Right lung (tissue), 2 donors: ENCODE measurements at regions not wholly inside any gene's neighbourhood (a gene's known extent, or its start where the extent isn't known, plus 50 kb on each side); places are given as distances from the start of the nearest gene placed in this dataset.
A peak's percentile ranks its signal among the peaks of the same experiment; 100 is the strongest.

ENCODE experiments used
- DNase-seq, 2 donors: peaks; one replicate each; pipeline ENCODE4 v3.0.0-alpha.2; 2013

GRCh38 chr15:77821188-77821958, 188.7 kb upstream of the LINGO1 start:
- peak; percentile 39 to 64 for DNase-seq

DNA sequence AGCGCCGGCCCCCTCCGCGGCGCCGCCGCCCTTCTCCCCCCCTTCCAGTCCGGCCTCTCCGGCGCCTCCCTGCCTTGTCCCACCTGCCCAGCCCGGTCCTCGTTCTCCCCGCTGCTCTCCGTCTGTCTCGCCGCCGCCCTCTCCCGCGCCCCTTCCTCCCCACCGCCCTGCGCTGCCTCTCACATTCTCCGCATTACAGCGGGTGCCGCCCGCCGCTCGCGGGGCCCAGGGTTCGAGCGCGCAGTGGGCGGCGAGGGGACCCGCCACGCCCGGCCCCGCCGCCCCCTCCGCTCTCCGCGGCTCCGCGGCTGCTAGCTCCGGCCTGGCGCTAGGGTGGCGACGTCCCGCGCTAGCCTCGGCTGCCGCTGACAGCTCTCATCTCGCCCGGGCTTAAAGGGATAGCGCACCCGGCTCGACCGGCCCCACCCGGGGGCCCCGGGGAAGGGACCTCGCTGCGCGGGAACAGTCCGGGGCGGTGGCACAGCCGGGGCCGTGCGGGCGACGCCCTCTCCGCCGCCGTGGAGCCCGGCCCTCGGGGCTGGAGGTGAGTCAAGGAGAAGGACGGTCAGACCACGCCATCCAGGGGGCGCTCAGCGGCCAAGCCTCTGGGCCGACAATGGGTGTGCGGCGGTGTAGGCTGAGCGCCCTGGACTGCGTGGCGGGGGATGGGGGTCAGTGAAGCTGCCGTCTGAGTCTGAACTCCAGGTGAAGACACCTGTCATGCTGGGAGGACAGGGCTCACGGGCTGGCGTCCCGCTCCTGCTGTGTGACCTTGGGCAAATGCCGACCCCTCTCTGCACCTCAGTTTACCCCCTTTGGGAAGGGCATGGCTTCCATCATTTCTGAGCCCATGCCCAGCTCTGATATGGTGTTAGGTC, 187.4 kb upstream of the LINGO1 start:
- DNase-seq, result no peak

DNA sequence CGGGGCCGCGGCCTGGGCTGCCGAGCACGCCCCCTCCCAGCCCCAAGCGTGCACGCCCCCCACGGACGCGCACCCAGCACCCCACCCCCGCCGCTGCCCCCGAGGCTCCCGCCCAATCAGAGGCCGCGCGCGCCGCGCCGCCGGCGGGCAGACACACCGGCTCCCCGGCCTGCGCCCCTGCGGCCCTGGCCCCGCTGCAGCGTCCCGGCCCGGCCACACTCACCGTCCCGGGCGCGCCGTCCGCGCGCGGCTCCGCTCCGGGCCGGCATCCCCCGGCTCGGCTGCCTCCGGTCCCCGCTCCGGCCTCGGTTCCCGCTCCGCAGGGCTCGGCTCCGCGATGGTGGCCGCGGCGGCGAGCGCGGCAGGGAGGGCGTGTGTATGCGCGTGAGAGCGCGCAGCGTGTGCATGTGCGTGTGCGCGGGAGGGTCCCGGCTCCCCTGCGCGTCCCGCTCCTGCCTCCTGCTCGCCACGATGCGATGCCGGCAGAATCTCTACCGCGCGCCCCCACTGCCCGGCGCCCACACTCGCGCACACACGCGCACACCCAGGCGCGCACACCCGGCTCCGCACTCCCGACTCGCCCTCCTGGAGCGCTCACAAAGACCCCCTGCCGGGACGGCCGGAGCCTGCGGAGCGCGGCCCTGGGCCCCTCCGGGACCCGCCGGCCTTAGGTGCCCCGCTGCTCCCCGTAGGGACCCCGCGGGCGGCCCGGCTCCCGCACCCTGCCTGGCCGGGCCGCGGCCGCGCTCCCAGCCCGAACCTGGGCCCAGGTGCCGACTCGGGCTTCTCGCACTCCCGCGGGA, 186.5 kb upstream of the LINGO1 start:
- no peak for DNase-seq

GRCh38 chr15:77818484-77819047, 185.9 kb upstream of the LINGO1 start:
- no peak for DNase-seq

DNA sequence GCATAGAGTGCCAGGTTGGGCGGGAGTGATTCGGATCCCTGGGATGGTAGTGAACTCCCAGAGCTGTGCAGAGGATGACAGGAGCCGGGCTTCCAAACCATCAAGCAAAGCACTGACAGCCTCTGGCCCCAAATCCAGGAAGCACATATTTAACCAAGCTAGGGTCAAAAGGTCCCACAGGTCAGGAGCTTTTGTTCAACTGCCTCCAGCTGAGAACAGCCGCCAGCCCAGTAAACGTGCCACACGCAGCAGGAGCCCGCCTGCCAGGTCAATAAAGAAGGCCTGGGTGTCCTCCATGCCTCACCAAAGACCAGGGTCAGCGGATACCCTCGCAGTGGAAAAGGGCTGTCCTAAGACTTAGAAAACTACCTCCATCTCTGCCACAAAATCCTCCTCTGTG, 184.7 kb upstream of the LINGO1 start:
- no peak for DNase-seq

- DNase-seq, result no peak
Observed at GRCh38 chr15:77816983-77817382, 184.3 kb upstream of the LINGO1 start.

DNA sequence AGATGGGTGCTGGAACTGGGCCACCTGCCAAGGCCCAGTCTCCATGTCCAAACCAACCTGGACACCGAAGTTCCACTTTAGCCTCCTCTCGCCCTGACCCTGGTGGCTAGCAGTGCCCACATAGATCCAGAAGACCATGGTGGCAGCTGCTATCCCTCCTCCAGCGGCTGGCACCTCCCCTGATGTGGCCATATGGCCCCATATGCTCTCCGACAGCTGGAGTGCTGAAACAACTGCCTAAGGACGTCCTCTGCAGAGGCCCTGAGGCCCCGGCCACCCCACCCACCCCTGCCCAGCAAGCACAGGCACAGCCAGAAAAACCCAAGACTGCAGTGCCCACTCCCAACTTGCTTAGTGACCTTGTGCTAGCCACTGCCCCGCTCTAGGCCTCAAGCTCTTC, 182.3 kb upstream of the LINGO1 start:
- DNase-seq, result no peak

- no peak for DNase-seq
Observed at GRCh38 chr15:77812664-77813063, 180.0 kb upstream of the LINGO1 start.

- DNase-seq, result no peak
Observed at GRCh38 chr15:77811270-77811669, 178.6 kb upstream of the LINGO1 start.

DNA sequence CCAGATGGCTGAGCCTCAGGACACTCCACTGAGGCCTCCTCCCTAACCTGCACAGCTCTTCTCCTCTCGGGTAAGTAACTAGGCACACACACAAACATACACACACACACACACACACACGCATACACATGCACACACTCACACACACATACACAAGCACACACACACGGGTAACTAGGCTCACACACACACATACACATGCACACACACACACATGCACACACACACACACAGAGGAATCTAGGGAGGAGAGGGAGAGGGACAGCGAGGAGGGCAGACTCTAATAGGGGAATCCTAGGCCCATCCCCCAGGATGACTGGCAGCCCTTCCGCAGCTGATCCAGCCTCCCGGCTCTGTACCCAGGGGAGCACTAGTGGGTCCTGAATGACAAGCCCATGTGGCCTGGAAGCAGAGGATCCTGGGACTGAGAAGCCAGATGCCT, 177.4 kb upstream of the LINGO1 start:
- DNase-seq, result no peak

GRCh38 chr15:77808581-77809177, 176.0 kb upstream of the LINGO1 start:
- no peak for DNase-seq

DNA sequence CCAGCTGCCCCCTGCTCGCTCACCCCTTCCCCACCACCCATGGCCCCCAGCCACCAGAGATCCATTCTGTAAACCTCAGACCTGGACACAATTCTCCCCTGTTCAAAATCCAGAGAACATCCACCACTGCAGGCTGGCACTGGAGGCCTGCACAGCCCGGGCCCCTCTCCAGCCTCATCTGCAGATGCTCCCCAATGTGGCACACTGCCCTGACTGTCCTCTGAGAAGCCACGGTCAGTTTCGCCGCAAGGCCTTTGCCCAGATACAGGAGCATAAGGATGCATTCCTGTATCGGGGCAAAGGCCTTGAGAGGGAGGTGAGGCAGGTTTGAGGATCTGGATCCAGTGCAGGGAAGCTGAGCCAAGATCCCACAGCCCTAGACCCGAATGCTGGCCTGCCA, 175.4 kb upstream of the LINGO1 start:
- no peak for DNase-seq

- DNase-seq, result no peak
Observed at GRCh38 chr15:77807611-77808010, 174.9 kb upstream of the LINGO1 start.

DNA sequence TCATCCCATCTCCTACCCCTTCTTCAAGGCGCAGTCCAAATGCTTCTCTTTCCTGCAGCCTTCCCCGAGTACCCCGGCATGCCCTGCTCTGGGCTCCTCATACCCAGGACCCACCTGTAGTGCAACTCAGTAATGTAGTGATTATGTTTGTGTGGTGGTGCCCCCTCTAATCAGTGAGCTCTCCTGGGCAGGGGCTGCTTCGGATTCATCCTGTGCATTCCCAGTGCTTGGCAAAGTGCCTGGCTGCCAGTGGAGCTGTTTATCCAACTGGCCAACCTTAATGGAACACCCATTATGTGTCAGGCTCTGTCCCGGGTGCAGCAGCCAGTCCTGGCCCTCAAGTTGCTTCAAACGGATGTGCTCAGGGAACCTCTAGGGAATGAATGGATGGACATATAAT, 174.4 kb upstream of the LINGO1 start:
- no peak for DNase-seq

- DNase-seq, result no peak
Observed at GRCh38 chr15:77804210-77804609, 171.5 kb upstream of the LINGO1 start.

DNA sequence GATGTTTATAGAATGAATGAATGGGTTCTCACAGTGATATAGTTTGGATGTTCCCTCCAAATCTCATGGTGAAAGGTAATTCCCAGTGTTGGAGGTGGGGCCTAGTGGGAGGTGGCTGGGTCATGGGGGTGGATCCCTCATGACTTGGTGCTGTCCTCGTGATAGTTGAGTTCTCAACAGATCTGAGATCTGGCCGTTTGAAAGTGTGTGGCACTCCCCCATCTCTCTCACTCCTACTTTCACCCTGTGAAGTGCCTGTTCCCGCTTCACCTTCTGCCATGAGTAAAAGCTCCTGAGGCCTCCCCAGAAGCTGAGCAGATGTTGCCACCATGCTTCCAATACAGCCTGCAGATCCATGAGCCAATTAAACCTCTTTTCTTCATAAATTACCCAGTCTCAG, 170.8 kb upstream of the LINGO1 start:
- DNase-seq, result no peak

DNA sequence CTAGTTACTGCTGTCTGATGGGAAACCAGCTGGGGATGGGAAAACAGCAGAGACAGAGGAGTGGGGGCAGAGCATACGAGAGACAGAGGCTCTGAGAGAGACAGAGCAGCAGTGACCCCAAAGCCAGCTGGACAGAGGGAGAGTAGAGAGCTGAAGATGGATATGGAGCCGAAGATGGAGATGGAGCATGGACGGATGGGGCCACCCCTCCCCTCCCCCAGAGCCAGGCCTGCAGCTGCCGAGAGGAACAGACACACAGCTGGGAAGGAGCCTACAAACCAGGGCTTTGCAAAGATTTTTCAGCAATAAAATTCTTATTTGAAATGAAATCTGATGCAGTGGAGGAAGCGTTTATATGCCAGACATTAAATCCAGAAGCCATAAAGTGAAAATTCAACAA, 167.6 kb upstream of the LINGO1 start:
- no peak for DNase-seq

DNA sequence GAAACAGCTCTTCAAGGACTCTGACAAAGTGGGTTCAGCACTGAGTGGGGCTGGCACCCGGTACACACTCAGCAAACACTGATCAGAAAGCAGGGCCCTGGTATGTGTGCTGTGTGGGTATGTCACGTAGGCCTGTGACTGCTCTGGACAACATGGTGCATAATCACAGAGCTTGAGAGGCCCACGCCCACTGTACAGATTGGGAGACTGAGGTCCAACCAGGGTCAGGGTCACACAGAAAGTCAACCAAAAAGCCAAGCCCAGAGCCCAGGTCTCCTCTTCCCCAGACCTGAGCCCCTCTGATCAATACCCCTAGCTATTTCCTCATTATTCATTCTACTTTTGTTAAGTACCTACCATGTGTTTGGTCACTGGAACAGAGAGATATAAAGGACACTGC, 166.1 kb upstream of the LINGO1 start:
- no peak for DNase-seq

- DNase-seq, result no peak
Observed at GRCh38 chr15:77798151-77798835, 165.6 kb upstream of the LINGO1 start.

GRCh38 chr15:77797270-77797669, 164.6 kb upstream of the LINGO1 start:
- DNase-seq, result no peak
